NB4 (cell line): ENCODE measurements at regions not wholly inside any gene's neighbourhood (a gene's known extent, or its start where the extent isn't known, plus 50 kb on each side); places are given as distances from the start of the nearest gene placed in this dataset.

ENCODE experiments used
- DNase-seq: peaks from one replicate; pipeline ENCODE4 v3.0.0; 2010; ENCODE audit warnings: low read depth
- H3K4me3 ChIP-seq: one replicate; pipeline ENCODE4 v1.5.1; 2011; ENCODE audit warnings: mild to moderate bottlenecking, low read depth, low read length, moderate library complexity
- MYC ChIP-seq: IDR thresholded peaks from 2 replicates; pipeline ENCODE4 v1.6.1; 2011; ENCODE audit warnings: low read depth, low read length
- POLR2A ChIP-seq: IDR thresholded peaks from 2 replicates; pipeline ENCODE4 v1.6.1; 2011; ENCODE audit warnings: mild to moderate bottlenecking; ENCODE audit not compliant: insufficient read length; ENCODE audit errors: extremely low read depth
- TF ChIP-seq, protein P1 (sequence below): IDR thresholded peaks from one replicate; pipeline ENCODE4 v1.5.1; 2012; ENCODE audit warnings: low read depth, low read length
- TF ChIP-seq, protein P2 (sequence below): IDR thresholded peaks from 2 replicates; pipeline ENCODE4 v1.6.1; 2011; ENCODE audit warnings: low read depth, low read length

DNA sequence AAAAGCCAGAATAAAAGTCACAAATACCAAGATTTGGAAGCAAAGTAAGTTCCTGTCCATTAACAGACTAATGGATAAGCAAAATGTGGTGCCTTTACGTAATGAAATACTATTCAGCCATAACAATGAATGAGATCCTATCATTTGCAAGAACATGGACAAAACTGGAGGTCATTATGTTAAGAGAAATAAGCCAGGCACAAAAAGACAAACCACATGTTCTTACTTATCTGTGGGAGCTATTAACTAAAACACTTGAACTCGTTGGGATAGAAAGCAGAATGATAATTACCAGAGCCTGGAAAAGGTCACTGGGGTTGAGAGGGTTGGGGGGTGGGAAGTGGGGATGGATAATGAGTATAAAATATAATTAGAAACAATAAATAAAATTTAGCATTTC lies 1015.9 kb downstream of the OTOL1 start:
- no peak for DNase-seq
- H3K4me3 ChIP-seq: no peak overlapping the region
- TF ChIP-seq, protein P1, sequence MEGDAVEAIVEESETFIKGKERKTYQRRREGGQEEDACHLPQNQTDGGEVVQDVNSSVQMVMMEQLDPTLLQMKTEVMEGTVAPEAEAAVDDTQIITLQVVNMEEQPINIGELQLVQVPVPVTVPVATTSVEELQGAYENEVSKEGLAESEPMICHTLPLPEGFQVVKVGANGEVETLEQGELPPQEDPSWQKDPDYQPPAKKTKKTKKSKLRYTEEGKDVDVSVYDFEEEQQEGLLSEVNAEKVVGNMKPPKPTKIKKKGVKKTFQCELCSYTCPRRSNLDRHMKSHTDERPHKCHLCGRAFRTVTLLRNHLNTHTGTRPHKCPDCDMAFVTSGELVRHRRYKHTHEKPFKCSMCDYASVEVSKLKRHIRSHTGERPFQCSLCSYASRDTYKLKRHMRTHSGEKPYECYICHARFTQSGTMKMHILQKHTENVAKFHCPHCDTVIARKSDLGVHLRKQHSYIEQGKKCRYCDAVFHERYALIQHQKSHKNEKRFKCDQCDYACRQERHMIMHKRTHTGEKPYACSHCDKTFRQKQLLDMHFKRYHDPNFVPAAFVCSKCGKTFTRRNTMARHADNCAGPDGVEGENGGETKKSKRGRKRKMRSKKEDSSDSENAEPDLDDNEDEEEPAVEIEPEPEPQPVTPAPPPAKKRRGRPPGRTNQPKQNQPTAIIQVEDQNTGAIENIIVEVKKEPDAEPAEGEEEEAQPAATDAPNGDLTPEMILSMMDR: no peak

DNA sequence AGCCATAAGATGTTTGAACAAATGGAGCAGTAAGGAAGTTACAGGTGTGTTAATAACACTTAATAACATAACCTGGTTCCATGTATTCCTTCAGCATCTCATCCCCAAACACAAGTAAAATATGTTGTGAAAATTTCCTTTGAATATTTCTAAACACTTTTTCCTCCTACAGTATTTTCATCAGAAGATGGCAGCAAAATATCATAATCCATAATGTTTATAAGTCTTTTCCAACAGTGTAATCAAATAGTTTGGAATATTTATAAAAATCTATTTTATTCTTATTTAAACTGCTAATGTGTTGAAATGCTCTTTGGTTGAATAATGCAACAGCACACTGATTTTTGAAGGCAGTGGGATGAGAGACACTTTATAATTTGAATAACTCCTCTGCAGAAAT lies 1020.5 kb downstream of the OTOL1 start:
- DNase-seq: no peak
- H3K4me3 ChIP-seq: no peak overlapping the region
- TF ChIP-seq, protein P1: no peak
- TF ChIP-seq, protein P2, sequence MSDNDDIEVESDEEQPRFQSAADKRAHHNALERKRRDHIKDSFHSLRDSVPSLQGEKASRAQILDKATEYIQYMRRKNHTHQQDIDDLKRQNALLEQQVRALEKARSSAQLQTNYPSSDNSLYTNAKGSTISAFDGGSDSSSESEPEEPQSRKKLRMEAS: no peak
- TF ChIP-seq MYC (no peak), POLR2A (no peak)

DNA sequence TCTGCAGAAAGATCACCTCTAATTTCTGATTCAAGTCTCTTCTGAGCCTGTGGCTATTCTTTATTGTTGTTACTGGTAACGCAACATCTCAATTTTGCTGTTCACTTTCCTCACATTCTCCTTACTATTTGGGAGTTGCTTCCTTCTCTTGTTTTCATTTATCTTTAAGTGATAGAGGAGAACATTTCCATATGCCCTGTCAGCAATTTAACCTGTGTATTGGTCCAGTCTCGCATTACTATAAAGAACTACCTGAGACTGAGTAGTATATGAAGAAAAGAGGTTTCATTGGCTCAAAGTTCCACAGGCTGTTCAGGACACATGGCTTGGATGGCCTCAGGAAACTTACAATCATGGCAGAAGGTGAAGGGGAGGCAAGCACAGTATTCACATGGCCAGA lies 1025.1 kb downstream of the OTOL1 start:
- H3K4me3 ChIP-seq: no peak overlapping the region
- TF ChIP-seq POLR2A: no peak
- TF ChIP-seq MYC: no peak
- TF ChIP-seq, protein P2: no peak
- TF ChIP-seq, protein P1: no peak
- no peak for DNase-seq

DNA sequence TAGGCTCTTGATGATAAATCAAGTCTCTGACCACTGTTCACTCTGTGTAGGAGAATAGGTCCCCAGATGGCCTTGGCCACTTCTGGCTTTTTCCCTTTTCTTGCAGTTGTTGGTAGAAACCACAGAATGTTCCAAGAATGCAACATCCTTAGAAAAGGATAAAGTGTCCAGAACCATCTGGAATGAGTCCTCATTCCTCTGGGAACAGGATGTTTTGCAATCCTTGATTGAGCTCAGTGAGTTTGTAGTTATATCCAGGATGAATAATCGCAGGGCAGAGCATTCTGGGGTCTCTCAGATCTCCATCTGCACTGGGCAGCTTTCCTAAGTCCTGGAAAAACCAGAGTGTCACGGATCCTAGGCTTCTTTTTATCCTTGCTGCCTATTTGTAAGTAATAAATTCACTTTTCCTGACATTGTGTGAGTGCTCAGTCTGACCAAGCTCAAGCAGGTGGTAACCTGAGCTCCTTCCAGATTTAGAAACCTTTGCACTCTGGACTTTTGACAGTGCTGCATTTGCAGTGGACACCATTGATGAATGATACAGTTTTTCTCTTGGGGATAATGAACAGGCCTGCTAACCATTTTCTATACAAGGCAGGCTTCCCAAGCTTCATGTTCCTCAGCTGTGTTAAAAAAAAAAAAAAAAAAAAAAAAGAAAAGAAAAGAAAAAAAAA lies 1028.6 kb downstream of the OTOL1 start:
- no peak overlapping the region for H3K4me3 ChIP-seq
- DNase-seq: no peak
- TF ChIP-seq, protein P2: no peak
- TF ChIP-seq POLR2A (no peak), MYC (no peak)
- TF ChIP-seq, protein P1: no peak

DNA sequence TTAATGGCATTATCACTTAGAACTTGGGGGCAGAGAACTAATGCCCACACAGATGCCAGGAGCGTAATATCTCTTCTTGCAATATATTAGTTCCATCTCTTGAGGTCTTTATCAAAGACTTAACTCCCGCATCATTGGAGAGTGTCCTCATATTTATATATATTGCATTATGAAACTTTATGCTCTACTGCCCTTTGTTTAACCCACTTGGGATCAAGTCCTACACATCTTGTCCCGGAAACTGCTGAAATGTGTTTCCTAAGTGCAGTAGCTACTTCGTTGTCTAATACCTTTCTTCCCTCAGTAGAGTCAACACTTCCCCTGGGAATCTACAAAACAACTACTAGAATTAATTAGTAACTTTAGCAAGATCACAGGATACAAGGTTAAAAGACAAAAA lies 1029.2 kb downstream of the OTOL1 start:
- DNase-seq: no peak
- TF ChIP-seq POLR2A: no peak
- no peak for TF ChIP-seq MYC
- TF ChIP-seq, protein P2: no peak
- H3K4me3 ChIP-seq: no peak overlapping the region

DNA sequence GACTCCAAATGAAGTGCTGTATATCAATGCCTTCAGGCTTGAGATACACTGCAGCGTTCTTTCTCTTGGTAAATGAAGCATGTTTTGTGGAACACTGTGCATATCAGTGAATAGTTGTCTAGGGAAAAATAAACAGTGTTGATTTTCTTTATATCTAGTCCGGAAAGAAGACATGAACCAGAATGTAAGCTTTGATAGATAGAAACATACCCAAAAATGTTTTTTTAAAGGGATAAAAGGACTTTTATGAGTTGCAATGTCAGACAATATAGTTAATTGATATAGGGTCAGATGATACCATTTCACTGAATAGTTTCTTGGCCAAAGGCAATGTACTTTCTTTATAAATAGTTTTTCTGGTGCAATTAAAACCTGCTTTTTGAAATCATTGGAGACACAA lies 1037.8 kb downstream of the OTOL1 start:
- TF ChIP-seq, protein P1: no peak
- TF ChIP-seq POLR2A (no peak), MYC (no peak)
- TF ChIP-seq, protein P2: no peak
- no peak overlapping the region for H3K4me3 ChIP-seq
- no peak for DNase-seq
